ENCODE measurements at regions not wholly inside any gene's neighbourhood (a gene's known extent, or its start where the extent isn't known, plus 50 kb on each side); places are given as distances from the start of the nearest gene placed in this dataset.

DNA sequence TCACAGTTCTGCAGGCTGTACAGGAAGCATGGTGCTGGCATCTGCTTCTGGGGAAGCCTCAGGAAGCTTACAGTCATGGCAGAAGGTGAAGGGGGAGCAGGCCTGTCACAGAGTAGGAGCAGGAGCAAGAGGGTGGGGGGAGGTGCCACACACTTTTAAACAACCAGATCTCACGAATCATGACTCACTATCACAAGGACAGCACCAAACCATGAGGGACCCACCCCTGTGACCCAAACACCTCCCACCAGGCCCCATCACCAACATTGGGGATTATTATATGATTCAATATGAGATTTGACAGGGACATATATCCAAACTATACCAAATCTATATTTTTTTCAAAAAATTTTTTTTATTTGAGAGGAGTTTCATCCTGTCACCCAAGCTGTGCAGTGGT, 51.0 kb upstream of the GLS start:
- peaks cover 5% of the 10 kb centered on the region for H3K4me1 ChIP-seq (ENCODE audit: insufficient read depth, low read length)
- no peaks in the 10 kb centered on the region for H3K27me3 ChIP-seq (ENCODE audit: low read length)
- H4K20me1 ChIP-seq (ENCODE audit: low read length), result no peaks in the 10 kb centered on the region
- no peaks in the 10 kb centered on the region for H3K9me3 ChIP-seq (ENCODE audit: low read length)
- TF ChIP-seq EZH2 (IDR thresholded peaks at IDR 0.05; ENCODE audit: low read length, unreplicated experiment) (no peak), EZH2phosphoT487 (IDR thresholded peaks at IDR 0.05; ENCODE audit: borderline replicate concordance, low read length) (no peak), CTCF (conservative IDR thresholded peaks at IDR 0.05; ENCODE audit: low read depth, low read length) (no peak)
- no peak for DNase-seq
- no TSS peak for BruUV-seq (replicated peaks)
- no peaks in the 10 kb centered on the region for H3F3A ChIP-seq (ENCODE audit: low read length, unreplicated experiment)
- no peak for ATAC-seq
- H3K4me2 ChIP-seq (ENCODE audit: low read length), result no peak overlapping the region
- CTCF ChIA-PET, result no interaction called here
- no peaks in the 10 kb centered on the region for H3K9me2 ChIP-seq (replicated peaks; ENCODE audit: low read length)
- H3K36me3 ChIP-seq (ENCODE audit: low read depth, low read length), result no peaks in the 10 kb centered on the region
- H2AFZ ChIP-seq (ENCODE audit: low read length), result no peak overlapping the region
- intact Hi-C loops (cut with micrococcal nuclease), result no loop called here
- no peak overlapping the region for H3K4me3 ChIP-seq (ENCODE audit: low read length)
- H3K27ac ChIP-seq (ENCODE audit: low read length), result no peak overlapping the region
- H3K9ac ChIP-seq (ENCODE audit: low read length), result no peak overlapping the region
- POLR2A ChIA-PET (ENCODE audit: unreplicated experiment), result no interaction called here
- no peaks in the 10 kb centered on the region for H3K79me2 ChIP-seq (ENCODE audit: low read length)
